ENCODE measurements at regions not wholly inside any gene's neighbourhood (a gene's known extent, or its start where the extent isn't known, plus 50 kb on each side); places are given as distances from the start of the nearest gene placed in this dataset.

DNA sequence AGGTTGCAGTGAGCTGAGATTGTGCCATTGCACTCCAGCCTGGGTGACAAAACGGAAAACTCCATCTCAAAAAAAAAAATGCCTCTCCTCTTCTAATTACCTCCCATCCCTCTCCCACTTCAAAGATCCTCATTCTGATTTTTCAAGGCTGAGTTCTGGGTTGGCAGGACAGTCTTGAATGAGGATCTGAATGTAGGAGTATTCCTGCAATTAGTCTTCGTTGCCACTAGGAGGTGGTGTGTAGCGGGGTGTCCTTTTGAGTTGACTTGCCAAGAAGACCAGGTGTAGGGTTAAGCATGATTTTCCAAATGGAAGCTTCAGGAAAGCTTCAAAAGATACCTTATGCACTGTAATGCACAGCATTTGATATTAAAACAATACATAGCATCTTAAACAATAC lies 169.9 kb downstream of the ASMT start:
- ATAC-seq (ENCODE audit: low read depth): no peak
- ChIA-PET CTCF (no interaction called here), POLR2A (no interaction called here)
- H3K9me3 ChIP-seq (ENCODE audit: control extremely low read depth in 1 of 3, control insufficient read depth in 2 of 3, insufficient read depth in 1 of 3, low read length in 2 of 3): peaks cover 0 to 31% (median 10%) of the 10 kb centered on the region in 3 donors
- no peaks in the 10 kb centered on the region for H3K4me1 ChIP-seq (ENCODE audit: control insufficient read depth in 2 of 2, insufficient read depth in 2 of 2, low read length in 2 of 2)
- intact Hi-C loops (cut with micrococcal nuclease): no loop called here
- DNase-seq: no peak
- Mint-ChIP-seq H3K4me1 (no peaks in the 10 kb centered on the region), H3K4me3 (no peak overlapping the region), H3K27ac (no peak overlapping the region), H3K27me3 (no peaks in the 10 kb centered on the region), H3K9me3 (ENCODE audit: insufficient read depth) (peaks cover 9% of the 10 kb centered on the region)
- no peaks in the 10 kb centered on the region for H3K79me2 ChIP-seq (ENCODE audit: control insufficient read depth, insufficient read depth, low read length)
- H2AFZ ChIP-seq (ENCODE audit: insufficient read depth, low read depth, low read length, poor library complexity, severe bottlenecking): no peak overlapping the region
- no CpG with 5 or more reads among the region's 3 CpGs for WGBS (ENCODE audit: insufficient coverage)
- H4K20me1 ChIP-seq (ENCODE audit: control insufficient read depth, insufficient read depth, low read length, poor library complexity, severe bottlenecking): no peaks in the 10 kb centered on the region
- no peak for TF ChIP-seq EZH2 (IDR thresholded peaks at IDR 0.05; ENCODE audit: borderline replicate concordance, insufficient read depth, low read depth, low read length, poor library complexity, severe bottlenecking)
- TF ChIP-seq, protein P1, sequence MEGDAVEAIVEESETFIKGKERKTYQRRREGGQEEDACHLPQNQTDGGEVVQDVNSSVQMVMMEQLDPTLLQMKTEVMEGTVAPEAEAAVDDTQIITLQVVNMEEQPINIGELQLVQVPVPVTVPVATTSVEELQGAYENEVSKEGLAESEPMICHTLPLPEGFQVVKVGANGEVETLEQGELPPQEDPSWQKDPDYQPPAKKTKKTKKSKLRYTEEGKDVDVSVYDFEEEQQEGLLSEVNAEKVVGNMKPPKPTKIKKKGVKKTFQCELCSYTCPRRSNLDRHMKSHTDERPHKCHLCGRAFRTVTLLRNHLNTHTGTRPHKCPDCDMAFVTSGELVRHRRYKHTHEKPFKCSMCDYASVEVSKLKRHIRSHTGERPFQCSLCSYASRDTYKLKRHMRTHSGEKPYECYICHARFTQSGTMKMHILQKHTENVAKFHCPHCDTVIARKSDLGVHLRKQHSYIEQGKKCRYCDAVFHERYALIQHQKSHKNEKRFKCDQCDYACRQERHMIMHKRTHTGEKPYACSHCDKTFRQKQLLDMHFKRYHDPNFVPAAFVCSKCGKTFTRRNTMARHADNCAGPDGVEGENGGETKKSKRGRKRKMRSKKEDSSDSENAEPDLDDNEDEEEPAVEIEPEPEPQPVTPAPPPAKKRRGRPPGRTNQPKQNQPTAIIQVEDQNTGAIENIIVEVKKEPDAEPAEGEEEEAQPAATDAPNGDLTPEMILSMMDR (IDR thresholded peaks at IDR 0.05): no peak
- no peaks in the 10 kb centered on the region for H3K27me3 ChIP-seq (replicated peaks in 1 of 4; ENCODE audit: control extremely low read depth in 1 of 4, control insufficient read depth in 3 of 4, insufficient read depth in 4 of 4, low read length in 3 of 4)
- H3K27ac ChIP-seq (ENCODE audit: low read length in 2 of 2): no peak overlapping the region
- no peak overlapping the region for H3K4me2 ChIP-seq (replicated peaks; ENCODE audit: low read depth, low read length, poor library complexity, severe bottlenecking)
- no peaks in the 10 kb centered on the region for H3K36me3 ChIP-seq (replicated peaks in 1 of 2; ENCODE audit: control extremely low read depth in 1 of 2, control insufficient read depth in 1 of 2, extremely low read depth in 1 of 2, insufficient read depth in 2 of 2, low read length in 1 of 2)
- no peak overlapping the region for H3K4me3 ChIP-seq (ENCODE audit: control extremely low read depth in 1 of 5, extremely low read depth in 1 of 5, insufficient read depth in 1 of 5, low read depth in 2 of 5, low read length in 4 of 5)
- H3K9ac ChIP-seq (ENCODE audit: low read length): no peak overlapping the region

DNA sequence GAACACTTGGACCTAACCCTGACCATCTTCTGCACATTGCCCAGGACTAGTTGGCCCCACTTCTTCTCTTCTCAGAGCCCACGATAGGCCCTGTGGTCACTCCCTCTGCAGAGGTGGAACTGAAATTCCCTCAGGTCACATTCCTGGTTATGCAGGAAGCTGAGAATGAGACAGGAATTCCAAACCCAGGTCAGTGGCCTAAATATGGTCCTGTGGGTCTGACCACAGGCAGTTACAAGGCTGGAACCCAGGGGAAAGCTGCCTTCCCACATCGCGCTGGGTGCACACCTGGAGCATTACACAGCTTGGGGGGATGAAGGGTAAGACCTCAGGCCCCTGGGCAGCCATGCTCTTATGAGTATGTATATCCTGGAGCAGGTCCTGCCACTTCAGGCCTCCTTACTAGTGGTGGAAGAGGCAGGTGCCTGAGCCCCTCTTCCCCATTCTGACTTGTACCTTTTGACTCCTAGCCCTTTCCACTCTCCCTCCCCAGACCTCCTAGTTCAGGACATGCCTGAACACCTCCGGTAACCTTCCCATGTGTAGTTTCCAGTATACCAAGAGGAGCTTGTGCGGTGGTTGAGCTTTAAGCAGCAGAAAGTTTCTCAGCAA lies 173.5 kb downstream of the ASMT start:
- peaks cover 3% of the 10 kb centered on the region for H3K27me3 Mint-ChIP-seq
- H3K36me3 ChIP-seq (replicated peaks in 1 of 2; ENCODE audit: control extremely low read depth in 1 of 2, control insufficient read depth in 1 of 2, extremely low read depth in 1 of 2, insufficient read depth in 2 of 2, low read length in 1 of 2): no peaks in the 10 kb centered on the region
- intact Hi-C loops (cut with micrococcal nuclease): no loop called here
- no peak overlapping the region for H2AFZ ChIP-seq (ENCODE audit: insufficient read depth, low read depth, low read length, poor library complexity, severe bottlenecking)
- H3K4me2 ChIP-seq (replicated peaks; ENCODE audit: low read depth, low read length, poor library complexity, severe bottlenecking): no peak overlapping the region
- H3K4me1 Mint-ChIP-seq: no peaks in the 10 kb centered on the region
- H3K27ac Mint-ChIP-seq: no peak overlapping the region
- WGBS (ENCODE audit: insufficient coverage): 100% methylated on average over 3 of the region's 5 CpGs
- H3K9me3 Mint-ChIP-seq (ENCODE audit: insufficient read depth): peaks cover 9% of the 10 kb centered on the region
- TF ChIP-seq, protein P1 (IDR thresholded peaks at IDR 0.05): no peak
- TF ChIP-seq EZH2 (IDR thresholded peaks at IDR 0.05; ENCODE audit: borderline replicate concordance, insufficient read depth, low read depth, low read length, poor library complexity, severe bottlenecking): no peak
- ChIA-PET CTCF (no interaction called here), POLR2A (no interaction called here)
- peaks cover 0 to 31% (median 10%) of the 10 kb centered on the region in 3 donors for H3K9me3 ChIP-seq (ENCODE audit: control extremely low read depth in 1 of 3, control insufficient read depth in 2 of 3, insufficient read depth in 1 of 3, low read length in 2 of 3)
- H3K4me1 ChIP-seq (ENCODE audit: control insufficient read depth in 2 of 2, insufficient read depth in 2 of 2, low read length in 2 of 2): no peaks in the 10 kb centered on the region
- no peaks in the 10 kb centered on the region for H3K79me2 ChIP-seq (ENCODE audit: control insufficient read depth, insufficient read depth, low read length)
- no peak overlapping the region for H3K27ac ChIP-seq (ENCODE audit: low read length in 2 of 2)
- no peak overlapping the region for H3K9ac ChIP-seq (ENCODE audit: low read length)
- no peaks in the 10 kb centered on the region for H3K27me3 ChIP-seq (replicated peaks in 1 of 4; ENCODE audit: control extremely low read depth in 1 of 4, control insufficient read depth in 3 of 4, insufficient read depth in 4 of 4, low read length in 3 of 4)
- H3K4me3 ChIP-seq (ENCODE audit: control extremely low read depth in 1 of 5, extremely low read depth in 1 of 5, insufficient read depth in 1 of 5, low read depth in 2 of 5, low read length in 4 of 5): no peak overlapping the region
- H4K20me1 ChIP-seq (ENCODE audit: control insufficient read depth, insufficient read depth, low read length, poor library complexity, severe bottlenecking): no peaks in the 10 kb centered on the region
- H3K4me3 Mint-ChIP-seq: no peak overlapping the region
- ATAC-seq (ENCODE audit: low read depth) (no peak), DNase-seq (no peak)
